Activated CD8-positive, alpha-beta T cell treated with anti-CD3 and anti-CD28 coated beads for 36 hours (primary cell): ENCODE measurements at regions not wholly inside any gene's neighbourhood (a gene's known extent, or its start where the extent isn't known, plus 50 kb on each side); places are given as distances from the start of the nearest gene placed in this dataset.

Source experiments
- ATAC-seq: fragments of 200-7000 bp; cut with Tn5 transposase; one replicate; pipeline ENCODE4 v1.10.0; 2021; ENCODE audit warnings: mild to moderate bottlenecking, moderate library complexity
- CTCF ChIA-PET: fragments of 350-600 bp; sonication (Branson Sonifier 250); formaldehyde crosslinking; loops from one replicate; lab custom pipeline; 2021; ENCODE audit warnings: antibody characterized with exemption; lab: Charles Lee
- POLR2A ChIA-PET: fragments of 350-600 bp; sonication (Branson Sonifier 250); formaldehyde crosslinking; loops from one replicate; lab custom pipeline; 2021; ENCODE audit warnings: antibody characterized with exemption; lab: Charles Lee
- DNase-seq: peaks from one replicate; pipeline ENCODE4 v3.0.0-alpha.2; 2020
- H3K27ac Mint-ChIP-seq: one replicate; pipeline ENCODE4 v1.8.0; 2021; ENCODE audit warnings: mild to moderate bottlenecking, mixed read lengths
- H3K27me3 Mint-ChIP-seq: one replicate; pipeline ENCODE4 v1.8.0; 2021; ENCODE audit warnings: mixed read lengths
- H3K36me3 Mint-ChIP-seq: one replicate; pipeline ENCODE4 v1.8.0; 2021; ENCODE audit warnings: low read depth, mixed read lengths
- H3K4me1 Mint-ChIP-seq: one replicate; pipeline ENCODE4 v1.8.0; 2021; ENCODE audit warnings: low read depth, mixed read lengths
- H3K4me3 Mint-ChIP-seq: one replicate; pipeline ENCODE4 v1.8.0; 2021; ENCODE audit warnings: mild to moderate bottlenecking, moderate library complexity, mixed read lengths
- H3K9me3 Mint-ChIP-seq: one replicate; pipeline ENCODE4 v1.8.0; 2021; ENCODE audit warnings: mixed read lengths
- intact Hi-C: fragments of 100-400 bp; cut with micrococcal nuclease; formaldehyde crosslinking; loops from one replicate; pipeline ENCODE4 v1.10.0; 2022
- TF ChIP-seq, protein P1 (sequence below): fragments of 200-600 bp; IDR thresholded peaks from one replicate; pipeline ENCODE4 v1.8.0; 2022; ENCODE audit warnings: antibody characterized with exemption, mild to moderate bottlenecking

GRCh38 chr14:34124585-34124984 is 173.7 kb upstream of the EGLN3 start:
- no peaks in the 10 kb centered on the region for H3K4me1 Mint-ChIP-seq
- ATAC-seq (no peak), DNase-seq (no peak)
- no peaks in the 10 kb centered on the region for H3K36me3 Mint-ChIP-seq
- CTCF ChIA-PET: no interaction called here
- POLR2A ChIA-PET: no interaction called here
- no peak overlapping the region for H3K4me3 Mint-ChIP-seq
- H3K27ac Mint-ChIP-seq: no peak overlapping the region
- intact Hi-C loops: no loop called here
- H3K27me3 Mint-ChIP-seq: peaks cover 2% of the 10 kb centered on the region
- TF ChIP-seq, protein P1, sequence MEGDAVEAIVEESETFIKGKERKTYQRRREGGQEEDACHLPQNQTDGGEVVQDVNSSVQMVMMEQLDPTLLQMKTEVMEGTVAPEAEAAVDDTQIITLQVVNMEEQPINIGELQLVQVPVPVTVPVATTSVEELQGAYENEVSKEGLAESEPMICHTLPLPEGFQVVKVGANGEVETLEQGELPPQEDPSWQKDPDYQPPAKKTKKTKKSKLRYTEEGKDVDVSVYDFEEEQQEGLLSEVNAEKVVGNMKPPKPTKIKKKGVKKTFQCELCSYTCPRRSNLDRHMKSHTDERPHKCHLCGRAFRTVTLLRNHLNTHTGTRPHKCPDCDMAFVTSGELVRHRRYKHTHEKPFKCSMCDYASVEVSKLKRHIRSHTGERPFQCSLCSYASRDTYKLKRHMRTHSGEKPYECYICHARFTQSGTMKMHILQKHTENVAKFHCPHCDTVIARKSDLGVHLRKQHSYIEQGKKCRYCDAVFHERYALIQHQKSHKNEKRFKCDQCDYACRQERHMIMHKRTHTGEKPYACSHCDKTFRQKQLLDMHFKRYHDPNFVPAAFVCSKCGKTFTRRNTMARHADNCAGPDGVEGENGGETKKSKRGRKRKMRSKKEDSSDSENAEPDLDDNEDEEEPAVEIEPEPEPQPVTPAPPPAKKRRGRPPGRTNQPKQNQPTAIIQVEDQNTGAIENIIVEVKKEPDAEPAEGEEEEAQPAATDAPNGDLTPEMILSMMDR: no peak
- H3K9me3 Mint-ChIP-seq: no peaks in the 10 kb centered on the region

DNA sequence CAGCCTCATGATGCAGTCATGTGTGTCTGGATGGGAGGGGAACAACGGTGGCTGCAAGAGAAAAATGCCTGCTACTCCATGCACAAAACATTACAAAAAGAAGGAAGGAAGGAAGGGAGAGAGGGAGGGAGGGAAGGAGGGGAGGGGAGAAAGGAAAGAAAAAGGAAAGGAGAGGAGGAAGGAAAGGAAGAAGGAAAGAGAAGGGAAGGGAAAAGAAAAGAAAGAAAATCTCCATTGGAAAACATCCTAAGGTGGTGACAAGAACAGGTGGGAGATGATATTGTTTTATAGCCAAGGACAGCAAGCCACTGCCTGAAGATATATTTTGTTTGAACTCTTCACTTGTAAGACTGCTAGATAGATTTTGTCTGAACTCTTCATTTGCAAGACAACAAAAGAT is 171.8 kb upstream of the EGLN3 start:
- H3K27ac Mint-ChIP-seq: no peak overlapping the region
- intact Hi-C loops: no loop called here
- TF ChIP-seq, protein P1: no peak
- H3K9me3 Mint-ChIP-seq: no peaks in the 10 kb centered on the region
- no peak for DNase-seq
- ATAC-seq: no peak
- no peaks in the 10 kb centered on the region for H3K4me1 Mint-ChIP-seq
- POLR2A ChIA-PET: no interaction called here
- H3K36me3 Mint-ChIP-seq: no peaks in the 10 kb centered on the region
- peaks cover 2% of the 10 kb centered on the region for H3K27me3 Mint-ChIP-seq
- no peak overlapping the region for H3K4me3 Mint-ChIP-seq
- CTCF ChIA-PET: no interaction called here

GRCh38 chr14:34122081-34122480 is 171.2 kb upstream of the EGLN3 start:
- intact Hi-C loops: no loop called here
- H3K4me3 Mint-ChIP-seq: no peak overlapping the region
- H3K4me1 Mint-ChIP-seq: no peaks in the 10 kb centered on the region
- ChIA-PET CTCF (no interaction called here), POLR2A (no interaction called here)
- ATAC-seq (no peak), DNase-seq (no peak)
- H3K9me3 Mint-ChIP-seq: no peaks in the 10 kb centered on the region
- TF ChIP-seq, protein P1: no peak
- H3K27me3 Mint-ChIP-seq: peaks cover 6% of the 10 kb centered on the region
- H3K27ac Mint-ChIP-seq: no peak overlapping the region
- no peaks in the 10 kb centered on the region for H3K36me3 Mint-ChIP-seq

DNA sequence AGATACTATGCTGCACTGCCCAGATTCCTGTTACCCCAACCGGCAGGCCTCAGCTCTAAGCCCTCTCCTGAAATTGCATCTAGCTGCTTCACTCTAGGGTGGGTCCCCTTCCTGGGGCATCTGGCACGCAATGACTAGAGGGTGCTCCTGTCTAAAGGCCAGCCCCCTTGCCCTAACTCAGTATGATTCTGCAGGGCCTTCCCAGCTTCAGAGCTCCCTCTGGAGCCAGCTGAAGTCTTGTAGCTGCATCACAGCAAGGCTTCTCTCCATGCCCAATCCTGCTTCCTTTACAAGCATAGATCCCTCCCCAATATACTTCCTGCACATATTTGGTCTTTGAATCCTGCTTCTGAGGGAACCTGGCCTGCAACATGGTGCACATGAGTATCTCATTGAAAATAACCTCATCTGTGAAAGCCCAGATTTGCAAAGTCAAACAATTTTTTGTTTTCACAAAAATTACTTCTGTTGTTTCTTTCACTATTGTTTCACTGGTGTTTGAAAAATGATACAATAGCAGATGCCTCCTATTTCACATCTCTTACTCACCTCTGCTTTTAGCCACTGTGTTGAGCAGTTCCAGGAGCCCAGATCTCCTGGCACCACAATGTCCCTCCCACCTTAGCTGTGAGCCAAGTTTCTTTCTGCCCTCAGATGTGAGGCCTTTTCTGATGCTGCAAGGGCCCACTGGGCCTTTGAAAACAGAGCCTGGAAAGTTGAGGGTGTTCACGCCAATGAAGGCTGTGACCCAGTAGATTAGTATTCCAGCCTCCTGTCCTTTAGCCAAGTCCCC is 169.5 kb upstream of the EGLN3 start:
- Mint-ChIP-seq H3K4me1 (no peaks in the 10 kb centered on the region), H3K27ac (no peak overlapping the region), H3K9me3 (peaks cover 4% of the 10 kb centered on the region), H3K4me3 (no peak overlapping the region), H3K36me3 (no peaks in the 10 kb centered on the region), H3K27me3 (peaks cover 12% of the 10 kb centered on the region)
- TF ChIP-seq, protein P1: no peak
- ChIA-PET CTCF (no interaction called here), POLR2A (no interaction called here)
- ATAC-seq (no peak), DNase-seq (no peak)
- intact Hi-C loops: no loop called here

GRCh38 chr14:34119107-34119858 is 168.4 kb upstream of the EGLN3 start:
- Mint-ChIP-seq H3K4me3 (no peak overlapping the region), H3K9me3 (peaks cover 4% of the 10 kb centered on the region), H3K27ac (no peak overlapping the region), H3K27me3 (peaks cover 16% of the 10 kb centered on the region), H3K4me1 (no peaks in the 10 kb centered on the region), H3K36me3 (no peaks in the 10 kb centered on the region)
- no peak for ATAC-seq
- DNase-seq: no peak
- POLR2A ChIA-PET: no interaction called here
- TF ChIP-seq, protein P1: no peak
- intact Hi-C loops: no loop called here
- CTCF ChIA-PET: no interaction called here
